PC-3 (cell line): ENCODE measurements at regions not wholly inside any gene's neighbourhood (a gene's known extent, or its start where the extent isn't known, plus 50 kb on each side); places are given as distances from the start of the nearest gene placed in this dataset.

Experiments used
- ATAC-seq: fragments of 200-7000 bp; cut with Tn5 transposase; 2 replicates; pipeline ENCODE4 v1.9.1; 2020; ENCODE audit warnings: mild to moderate bottlenecking, moderate library complexity
- BruUV-seq: library from RNA; stranded (reverse); fragments of 400-500 nt; replicated peaks from 2 replicates; lab custom pipeline; 2021; lab: Mats Ljungman, UMichigan
- CTCF ChIA-PET: fragments of 300-600 bp; sonication (Branson Sonifier 250); formaldehyde crosslinking; loops from one replicate; lab custom pipeline; 2022; ENCODE audit warnings: antibody characterized with exemption; lab: Charles Lee
- POLR2A ChIA-PET: fragments of 300-600 bp; sonication (Branson Sonifier 250); formaldehyde crosslinking; loops from one replicate; lab custom pipeline; 2022; ENCODE audit warnings: antibody characterized with exemption; ENCODE audit not compliant: unreplicated experiment; lab: Charles Lee
- DNase-seq: peaks from one replicate; pipeline ENCODE4 v3.0.0-alpha.2; 2015
- H2AFZ ChIP-seq: fragments of 300-600 bp; sonication (generic); 2 replicates; pipeline ENCODE4 v1.6.0; 2016; ENCODE audit warnings: antibody characterized with exemption, low read length
- H3F3A ChIP-seq: fragments of 300-600 bp; sonication (generic); one replicate; pipeline ENCODE4 v1.6.0; 2017; ENCODE audit warnings: antibody characterized with exemption, low read length, control low read depth, mild to moderate bottlenecking; ENCODE audit not compliant: unreplicated experiment
- H3K27ac ChIP-seq: fragments of 300-600 bp; sonication (generic); 2 replicates; pipeline ENCODE4 v1.5.1; 2016; ENCODE audit warnings: mild to moderate bottlenecking, low read length
- H3K27me3 ChIP-seq: fragments of 300-600 bp; sonication (generic); 2 replicates; pipeline ENCODE4 v1.6.1; 2016; ENCODE audit warnings: low read length, mixed read lengths
- H3K36me3 ChIP-seq: fragments of 300-600 bp; sonication (generic); 2 replicates; pipeline ENCODE4 v1.6.1; 2016; ENCODE audit warnings: low read depth, mixed run types, low read length, mixed read lengths
- H3K4me1 ChIP-seq: fragments of 300-600 bp; sonication (generic); 2 replicates; pipeline ENCODE4 v1.5.1; 2016; ENCODE audit warnings: low read length; ENCODE audit not compliant: insufficient read depth
- H3K4me2 ChIP-seq: fragments of 300-600 bp; sonication (generic); 2 replicates; pipeline ENCODE4 v1.6.0; 2016; ENCODE audit warnings: low read length
- H3K4me3 ChIP-seq: fragments of 300-600 bp; sonication (generic); 2 replicates; pipeline ENCODE4 v1.5.1; 2016; ENCODE audit warnings: mild to moderate bottlenecking, low read length, mixed read lengths
- H3K79me2 ChIP-seq: fragments of 300-600 bp; sonication (generic); 2 replicates; pipeline ENCODE4 v1.6.1; 2017; ENCODE audit warnings: low read length, mixed read lengths
- H3K9ac ChIP-seq: fragments of 300-600 bp; sonication (generic); 2 replicates; pipeline ENCODE4 v1.6.0; 2016; ENCODE audit warnings: mild to moderate bottlenecking, low read length
- H3K9me2 ChIP-seq: fragments of 300-600 bp; sonication (generic); replicated peaks from 2 replicates; pipeline ENCODE4 v1.6.1; 2016; ENCODE audit warnings: mixed run types, low read length, mixed read lengths
- H3K9me3 ChIP-seq: fragments of 300-600 bp; sonication (generic); 2 replicates; pipeline ENCODE4 v1.6.1; 2016; ENCODE audit warnings: low read length, mixed read lengths
- H4K20me1 ChIP-seq: fragments of 300-600 bp; sonication (generic); 2 replicates; pipeline ENCODE4 v1.6.1; 2016; ENCODE audit warnings: low read length, mixed read lengths
- EZH2 ChIP-seq: fragments of 300-600 bp; sonication (generic); IDR thresholded peaks from one replicate; pipeline ENCODE4 v1.6.1; 2017; ENCODE audit warnings: antibody characterized with exemption, mild to moderate bottlenecking, low read length; ENCODE audit not compliant: unreplicated experiment
- EZH2phosphoT487 ChIP-seq: fragments of 300-600 bp; sonication (generic); IDR thresholded peaks from 2 replicates; pipeline ENCODE4 v1.6.1; 2018; ENCODE audit warnings: mild to moderate bottlenecking, antibody characterized with exemption, low read length, borderline replicate concordance
- intact Hi-C: fragments of 100-400 bp; cut with micrococcal nuclease; formaldehyde crosslinking; loops from 2 replicates; pipeline ENCODE4 v1.9.0; 2023
- TF ChIP-seq, protein P1 (sequence below): fragments of 300-600 bp; sonication (generic); conservative IDR thresholded peaks from 2 replicates; pipeline ENCODE4 v1.5.1; 2017; ENCODE audit warnings: antibody characterized with exemption, low read depth, mild to moderate bottlenecking, low read length

DNA sequence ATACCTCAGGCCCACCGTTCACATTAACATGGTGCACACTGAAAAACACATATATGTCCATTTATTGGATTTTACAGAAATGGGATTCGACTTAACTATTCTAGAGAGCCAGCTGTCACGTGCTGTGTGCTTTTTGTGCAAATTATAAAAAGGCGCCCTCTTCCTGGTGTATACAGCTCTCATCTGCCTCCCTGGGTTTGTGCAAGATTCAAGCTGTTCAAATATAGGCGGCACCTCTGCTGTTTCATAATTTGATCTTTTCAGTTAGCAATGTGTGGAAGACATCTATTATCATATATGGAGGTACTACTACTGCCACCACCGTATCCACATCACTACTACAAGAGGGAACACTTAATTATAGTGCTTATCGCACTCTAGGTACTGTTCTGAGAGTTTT, 187.6 kb downstream of the EBLN2 start:
- Histone ChIP-seq H3F3A (no peaks in the 10 kb centered on the region), H3K4me2 (no peak overlapping the region), H3K9me3 (no peaks in the 10 kb centered on the region), H3K27ac (no peak overlapping the region), H3K4me1 (no peaks in the 10 kb centered on the region), H3K36me3 (no peaks in the 10 kb centered on the region), H4K20me1 (no peaks in the 10 kb centered on the region), H3K79me2 (no peaks in the 10 kb centered on the region), H3K27me3 (peaks cover 4% of the 10 kb centered on the region; the same call in 1 of the 2 replicates), H3K4me3 (no peak overlapping the region), H3K9me2 (no peaks in the 10 kb centered on the region), H3K9ac (no peak overlapping the region), H2AFZ (no peak overlapping the region)
- BruUV-seq = no TSS peak
- ATAC-seq (no peak), DNase-seq (no peak)
- CTCF ChIA-PET = no interaction called here
- POLR2A ChIA-PET = no interaction called here
- intact Hi-C loops = no loop called here
- TF ChIP-seq, protein P1, sequence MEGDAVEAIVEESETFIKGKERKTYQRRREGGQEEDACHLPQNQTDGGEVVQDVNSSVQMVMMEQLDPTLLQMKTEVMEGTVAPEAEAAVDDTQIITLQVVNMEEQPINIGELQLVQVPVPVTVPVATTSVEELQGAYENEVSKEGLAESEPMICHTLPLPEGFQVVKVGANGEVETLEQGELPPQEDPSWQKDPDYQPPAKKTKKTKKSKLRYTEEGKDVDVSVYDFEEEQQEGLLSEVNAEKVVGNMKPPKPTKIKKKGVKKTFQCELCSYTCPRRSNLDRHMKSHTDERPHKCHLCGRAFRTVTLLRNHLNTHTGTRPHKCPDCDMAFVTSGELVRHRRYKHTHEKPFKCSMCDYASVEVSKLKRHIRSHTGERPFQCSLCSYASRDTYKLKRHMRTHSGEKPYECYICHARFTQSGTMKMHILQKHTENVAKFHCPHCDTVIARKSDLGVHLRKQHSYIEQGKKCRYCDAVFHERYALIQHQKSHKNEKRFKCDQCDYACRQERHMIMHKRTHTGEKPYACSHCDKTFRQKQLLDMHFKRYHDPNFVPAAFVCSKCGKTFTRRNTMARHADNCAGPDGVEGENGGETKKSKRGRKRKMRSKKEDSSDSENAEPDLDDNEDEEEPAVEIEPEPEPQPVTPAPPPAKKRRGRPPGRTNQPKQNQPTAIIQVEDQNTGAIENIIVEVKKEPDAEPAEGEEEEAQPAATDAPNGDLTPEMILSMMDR = no peak
- TF ChIP-seq EZH2 (no peak), EZH2phosphoT487 (no peak)

DNA sequence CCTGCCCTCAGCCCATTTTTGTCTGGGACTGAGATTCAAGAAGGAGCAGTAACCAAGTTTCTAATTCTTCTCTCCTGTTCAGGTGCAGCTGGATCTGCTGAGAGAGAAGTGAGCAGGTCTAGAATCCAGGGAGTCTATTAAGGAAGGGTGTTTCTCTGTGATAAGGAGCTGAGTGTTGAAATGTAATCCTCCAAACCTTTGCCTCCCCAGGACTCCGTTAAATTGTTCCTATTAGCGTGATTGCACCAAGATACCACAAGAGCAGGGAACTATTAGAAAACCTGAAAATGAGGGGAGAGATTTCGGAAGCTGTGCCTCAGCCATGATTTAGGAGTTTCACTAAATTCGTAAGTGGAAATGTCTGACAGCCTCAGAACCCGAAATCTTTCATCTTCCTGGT, 192.6 kb downstream of the EBLN2 start:
- intact Hi-C loops = no loop called here
- H4K20me1 ChIP-seq = no peaks in the 10 kb centered on the region
- H3K4me2 ChIP-seq = no peak overlapping the region
- no peak for DNase-seq
- H3K36me3 ChIP-seq = no peaks in the 10 kb centered on the region
- no peaks in the 10 kb centered on the region for H3K79me2 ChIP-seq
- no peak overlapping the region for H3K9ac ChIP-seq
- H3K4me3 ChIP-seq = no peak overlapping the region
- no peaks in the 10 kb centered on the region for H3K9me2 ChIP-seq
- H3K4me1 ChIP-seq = no peaks in the 10 kb centered on the region
- POLR2A ChIA-PET = no interaction called here
- peaks cover 7% of the 10 kb centered on the region; the same call in 1 of the 2 replicates for H3K27me3 ChIP-seq
- no peak overlapping the region for H3K27ac ChIP-seq
- TF ChIP-seq EZH2phosphoT487 (no peak), EZH2 (no peak)
- TF ChIP-seq, protein P1 = no peak
- BruUV-seq = no TSS peak
- H2AFZ ChIP-seq = no peak overlapping the region
- CTCF ChIA-PET = no interaction called here
- H3K9me3 ChIP-seq = no peaks in the 10 kb centered on the region
- ATAC-seq = no peak
- H3F3A ChIP-seq = no peaks in the 10 kb centered on the region

DNA sequence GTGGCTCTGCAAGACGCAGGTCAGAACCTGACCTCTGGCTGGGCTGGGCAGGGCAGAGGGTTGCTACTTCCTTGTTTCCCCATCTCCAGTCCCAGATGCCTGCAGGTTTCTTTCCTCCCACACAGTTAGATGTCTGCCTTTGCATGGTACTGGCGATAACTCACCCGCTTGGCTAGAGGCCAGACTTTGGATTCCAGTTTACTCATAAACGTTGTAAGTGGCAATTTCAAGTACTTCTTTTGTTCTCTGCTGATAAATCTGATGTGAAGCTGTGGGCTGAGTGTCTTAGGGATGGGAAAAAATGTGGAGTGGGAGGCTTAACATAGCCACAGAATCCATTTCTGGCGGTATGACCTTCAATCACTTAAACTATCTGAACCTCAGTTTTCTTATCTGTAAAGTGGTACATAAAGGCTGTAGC, 194.2 kb downstream of the EBLN2 start:
- H2AFZ ChIP-seq = no peak overlapping the region
- peak; percentile 53 for DNase-seq
- no peak overlapping the region for H3K4me3 ChIP-seq
- H4K20me1 ChIP-seq = no peaks in the 10 kb centered on the region
- no peak overlapping the region for H3K4me2 ChIP-seq
- H3K79me2 ChIP-seq = no peaks in the 10 kb centered on the region
- H3K27ac ChIP-seq = no peak overlapping the region
- intact Hi-C loops = no loop called here
- no peaks in the 10 kb centered on the region for H3F3A ChIP-seq
- ChIA-PET POLR2A (no interaction called here), CTCF (no interaction called here)
- H3K9ac ChIP-seq = no peak overlapping the region
- TF ChIP-seq EZH2phosphoT487 (no peak), EZH2 (no peak)
- TF ChIP-seq, protein P1 = no peak
- H3K9me2 ChIP-seq = no peaks in the 10 kb centered on the region
- no peaks in the 10 kb centered on the region for H3K9me3 ChIP-seq
- peaks cover 12% of the 10 kb centered on the region; the same call in 1 of the 2 replicates for H3K27me3 ChIP-seq
- H3K36me3 ChIP-seq = no peaks in the 10 kb centered on the region
- ATAC-seq = no peak
- H3K4me1 ChIP-seq = no peaks in the 10 kb centered on the region
- no TSS peak for BruUV-seq
